HEK293T (cell line): ENCODE measurements at regions not wholly inside any gene's neighbourhood (a gene's known extent, or its start where the extent isn't known, plus 50 kb on each side); places are given as distances from the start of the nearest gene placed in this dataset.
A peak's percentile ranks its signal among the peaks of the same experiment; 100 is the strongest.

ENCODE experiments used
- CTCF ChIA-PET: fragments of 350-600 bp; formaldehyde crosslinking; extraction: SDS; loops from one replicate; lab custom pipeline; 2021; ENCODE audit warnings: antibody characterized with exemption, inconsistent platforms; lab: Yijun Ruan, JAX
- POLR2A ChIA-PET: fragments of 350-600 bp; formaldehyde crosslinking; extraction: SDS; loops from one replicate; lab custom pipeline; 2020; ENCODE audit warnings: antibody characterized with exemption, inconsistent platforms; lab: Yijun Ruan, JAX
- DNase-seq: peaks from one replicate; pipeline ENCODE4 v3.0.0; 2012; ENCODE audit warnings: mixed read lengths; ENCODE audit errors: extremely low spot score
- ARNT ChIP-seq: fragments of 450-650 bp; IDR thresholded peaks from 2 replicates; pipeline ENCODE4 v1.6.1; 2017; ENCODE audit warnings: mild to moderate bottlenecking
- BHLHE40 ChIP-seq: fragments of 450-650 bp; IDR thresholded peaks from 2 replicates; pipeline ENCODE4 v1.6.1; 2016; ENCODE audit warnings: mild to moderate bottlenecking, moderate library complexity, borderline replicate concordance
- CTBP1 ChIP-seq: fragments of 450-650 bp; IDR thresholded peaks from 2 replicates; pipeline ENCODE4 v1.6.1; 2016; ENCODE audit warnings: borderline replicate concordance
- ELF4 ChIP-seq: fragments of 450-650 bp; IDR thresholded peaks from 2 replicates; pipeline ENCODE4 v1.6.1; 2017; ENCODE audit warnings: antibody characterized with exemption
- FOXA1 ChIP-seq: fragments of 450-650 bp; IDR thresholded peaks from 2 replicates; pipeline ENCODE4 v1.6.1; 2016; ENCODE audit warnings: mild to moderate bottlenecking
- FOXK2 ChIP-seq: fragments of 450-650 bp; IDR thresholded peaks from 2 replicates; pipeline ENCODE4 v1.6.1; 2016; ENCODE audit warnings: mild to moderate bottlenecking
- FOXM1 ChIP-seq: fragments of 450-650 bp; IDR thresholded peaks from 2 replicates; pipeline ENCODE4 v1.6.1; 2017; ENCODE audit warnings: mild to moderate bottlenecking, borderline replicate concordance
- HDGF ChIP-seq: fragments of 450-650 bp; IDR thresholded peaks from 2 replicates; pipeline ENCODE4 v1.6.1; 2017; ENCODE audit warnings: antibody characterized with exemption, borderline replicate concordance
- L3MBTL2 ChIP-seq: fragments of 450-650 bp; conservative IDR thresholded peaks from 2 replicates; pipeline ENCODE4 v1.6.1; 2016; ENCODE audit warnings: mild to moderate bottlenecking
- LEF1 ChIP-seq: fragments of 450-650 bp; IDR thresholded peaks from 2 replicates; pipeline ENCODE4 v1.6.1; 2017; ENCODE audit warnings: mild to moderate bottlenecking, borderline replicate concordance
- NFRKB ChIP-seq: fragments of 450-650 bp; IDR thresholded peaks from 2 replicates; pipeline ENCODE4 v1.6.1; 2016; ENCODE audit warnings: mild to moderate bottlenecking, moderate library complexity
- PKNOX1 ChIP-seq: fragments of 450-650 bp; IDR thresholded peaks from 2 replicates; pipeline ENCODE4 v1.6.1; 2016
- SP1 ChIP-seq: fragments of 450-650 bp; IDR thresholded peaks from 2 replicates; pipeline ENCODE4 v1.6.1; 2017
- SUZ12 ChIP-seq: fragments of 450-650 bp; IDR thresholded peaks from 2 replicates; pipeline ENCODE4 v1.6.1; 2016; ENCODE audit warnings: mild to moderate bottlenecking
- TARDBP ChIP-seq: fragments of 450-650 bp; IDR thresholded peaks from 2 replicates; pipeline ENCODE4 v1.6.1; 2016
- ZNF384 ChIP-seq: fragments of 450-650 bp; IDR thresholded peaks from 2 replicates; pipeline ENCODE4 v1.6.1; 2016

DNA sequence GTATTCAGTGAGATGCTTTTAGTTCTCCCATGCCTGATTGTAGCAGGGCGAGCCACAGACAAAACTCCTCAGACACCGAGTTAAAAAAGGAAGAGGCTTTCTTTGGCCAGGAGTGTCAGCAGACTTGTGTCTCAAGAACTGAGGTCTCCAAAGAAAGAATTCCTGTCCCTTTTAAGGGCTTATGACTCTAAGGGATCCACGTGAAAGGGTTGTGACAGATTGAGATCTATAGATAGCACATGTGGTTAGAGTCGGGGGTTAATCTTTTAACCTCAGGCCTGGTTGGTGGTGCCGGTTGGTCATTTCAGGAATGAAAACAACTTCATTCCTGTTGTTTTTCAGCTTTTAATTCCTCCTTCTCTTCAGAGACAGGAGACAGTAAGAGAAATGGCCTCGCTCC lies 168.8 kb upstream of the GRIK2 start:
- CTCF ChIA-PET: no interaction called here
- TF ChIP-seq TARDBP (no peak), BHLHE40 (no peak), FOXK2 (no peak), ZNF384 (no peak), L3MBTL2 (no peak), HDGF (no peak), FOXM1 (no peak), NFRKB (no peak), LEF1 (no peak), SP1 (no peak), SUZ12 (no peak), PKNOX1 (no peak), ARNT (no peak), CTBP1 (no peak), ELF4 (no peak), FOXA1 (no peak)

DNA sequence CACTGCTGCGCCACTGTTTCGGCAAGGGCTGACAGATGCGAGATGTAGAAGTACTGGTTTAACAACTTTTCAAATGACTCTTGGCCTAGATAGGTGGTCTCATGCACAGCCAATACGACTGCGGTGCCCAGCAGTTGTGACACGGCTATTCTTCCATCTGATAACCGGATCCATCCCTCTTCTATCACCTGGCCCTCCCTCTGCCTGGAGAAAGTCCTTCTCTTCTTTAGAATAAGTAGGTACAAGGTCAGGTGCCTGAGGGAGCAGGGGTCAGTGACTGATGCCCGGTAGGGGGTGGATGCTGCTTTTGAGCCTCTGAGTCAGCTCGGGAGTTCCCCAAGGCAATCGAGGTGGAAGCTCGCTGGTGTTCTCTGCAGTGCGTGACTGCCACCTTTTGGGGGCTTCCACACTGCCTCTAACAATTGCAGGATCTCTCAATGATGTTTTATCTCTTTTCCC lies 166.8 kb upstream of the GRIK2 start:
- DNase-seq: peak; percentile 18
- CTCF ChIA-PET: no interaction called here
- no peak for TF ChIP-seq SUZ12
- TF ChIP-seq ZNF384: no peak
- no peak for TF ChIP-seq BHLHE40
- TF ChIP-seq NFRKB: no peak
- no peak for TF ChIP-seq HDGF
- TF ChIP-seq SP1: no peak
- TF ChIP-seq FOXA1: no peak
- no peak for TF ChIP-seq L3MBTL2
- TF ChIP-seq LEF1: no peak
- no peak for TF ChIP-seq ELF4
- no peak for TF ChIP-seq PKNOX1
- POLR2A ChIA-PET: no interaction called here

More for the DNA sequence above, 168.8 kb upstream of the GRIK2 start:
- POLR2A ChIA-PET: no interaction called here
- DNase-seq: no peak

DNA sequence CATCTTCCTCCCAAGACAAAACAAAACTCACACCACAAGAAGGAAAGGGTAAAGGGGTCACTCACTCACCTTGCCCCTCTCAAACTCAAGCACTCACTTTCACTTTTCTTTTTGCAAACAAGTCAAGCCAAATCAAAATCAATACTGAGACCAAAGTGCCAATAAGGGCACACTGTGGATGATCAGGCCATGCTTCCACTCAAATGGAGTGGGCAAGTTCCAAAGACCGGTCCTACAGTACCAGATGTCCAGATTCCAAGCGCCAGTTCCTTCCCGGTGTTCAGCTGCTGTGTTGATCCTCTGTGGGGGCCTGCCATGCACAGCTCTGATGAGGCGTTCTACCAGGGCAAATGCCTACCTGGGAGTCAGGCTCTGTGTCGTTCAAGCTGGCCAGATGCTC lies 162.6 kb upstream of the GRIK2 start:
- TF ChIP-seq SUZ12 (no peak), CTBP1 (no peak), PKNOX1 (no peak)
- ChIA-PET POLR2A (no interaction called here), CTCF (no interaction called here)
- no peak for DNase-seq

GRCh38 chr6:101231606-101232235 lies 161.8 kb upstream of the GRIK2 start:
- ChIA-PET POLR2A (no interaction called here), CTCF (no interaction called here)
- TF ChIP-seq BHLHE40 (no peak), SUZ12 (no peak), ZNF384 (no peak), CTBP1 (no peak), ARNT (no peak), L3MBTL2 (no peak), HDGF (no peak), LEF1 (no peak), PKNOX1 (no peak), FOXA1 (no peak), FOXK2 (no peak), NFRKB (no peak)
- no peak for DNase-seq

- CTCF ChIA-PET: no interaction called here
- no peak for TF ChIP-seq SP1
- TF ChIP-seq FOXM1: no peak
- no peak for TF ChIP-seq ARNT
- TF ChIP-seq SUZ12: no peak
- no peak for TF ChIP-seq BHLHE40
- TF ChIP-seq LEF1: no peak
- no peak for TF ChIP-seq NFRKB
- no peak for TF ChIP-seq TARDBP
- TF ChIP-seq FOXK2: no peak
- TF ChIP-seq PKNOX1: no peak
- TF ChIP-seq ELF4: no peak
- no peak for TF ChIP-seq L3MBTL2
- TF ChIP-seq HDGF: no peak
- no peak for TF ChIP-seq FOXA1
- TF ChIP-seq ZNF384: no peak
- no peak for TF ChIP-seq CTBP1
- DNase-seq: no peak
- POLR2A ChIA-PET: no interaction called here
Measured at GRCh38 chr6:101232961-101233360, 160.5 kb upstream of the GRIK2 start.
